ENCODE measurements at regions not wholly inside any gene's neighbourhood (a gene's known extent, or its start where the extent isn't known, plus 50 kb on each side); places are given as distances from the start of the nearest gene placed in this dataset.
"Not testable (repeated sequence)": the region's sequence is repeated elsewhere in the genome, so short reads cannot be mapped to it uniquely, and the experiment has no call there.

DNA sequence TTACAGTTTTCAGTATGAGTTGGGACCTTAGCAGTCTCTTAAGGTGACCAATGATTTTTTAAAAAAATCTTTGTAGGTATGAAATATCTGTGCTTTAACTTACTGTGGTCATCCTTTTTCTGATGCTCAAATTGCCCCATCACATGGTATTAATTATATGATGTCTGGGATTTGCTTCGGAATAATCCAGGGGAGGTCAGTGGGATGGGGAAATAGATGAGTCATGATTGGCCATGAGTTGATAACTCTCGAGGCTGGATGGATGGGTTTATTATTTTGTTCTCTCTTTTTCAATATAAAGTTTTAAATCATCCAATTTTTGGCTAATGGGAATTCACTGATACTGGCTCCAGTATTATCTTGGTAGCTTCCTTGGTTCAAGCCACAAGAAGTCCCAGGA, 370.3 kb upstream of the TPM1 start:
- intact Hi-C loops (cut with micrococcal nuclease) = no loop called here

DNA sequence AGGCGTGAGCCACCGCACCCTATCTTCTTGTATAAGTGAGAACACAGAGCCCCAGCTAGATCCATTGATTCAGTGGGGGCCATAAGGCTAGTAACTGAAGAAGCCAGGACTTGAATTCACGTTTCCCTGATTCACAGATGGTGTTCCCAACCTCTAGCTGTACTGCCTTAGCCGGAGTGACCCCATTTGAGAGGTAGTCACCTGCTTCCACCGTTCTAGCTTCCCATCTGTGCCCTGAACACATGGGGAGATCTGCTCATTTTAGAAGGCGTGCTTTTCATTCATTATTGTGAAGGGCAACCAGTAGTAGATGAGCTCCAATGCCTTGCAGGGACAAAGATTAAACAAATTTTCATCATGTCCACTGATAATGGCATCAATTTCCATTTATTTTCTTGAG, 365.7 kb upstream of the TPM1 start:
- intact Hi-C loops (cut with micrococcal nuclease) = no loop called here

DNA sequence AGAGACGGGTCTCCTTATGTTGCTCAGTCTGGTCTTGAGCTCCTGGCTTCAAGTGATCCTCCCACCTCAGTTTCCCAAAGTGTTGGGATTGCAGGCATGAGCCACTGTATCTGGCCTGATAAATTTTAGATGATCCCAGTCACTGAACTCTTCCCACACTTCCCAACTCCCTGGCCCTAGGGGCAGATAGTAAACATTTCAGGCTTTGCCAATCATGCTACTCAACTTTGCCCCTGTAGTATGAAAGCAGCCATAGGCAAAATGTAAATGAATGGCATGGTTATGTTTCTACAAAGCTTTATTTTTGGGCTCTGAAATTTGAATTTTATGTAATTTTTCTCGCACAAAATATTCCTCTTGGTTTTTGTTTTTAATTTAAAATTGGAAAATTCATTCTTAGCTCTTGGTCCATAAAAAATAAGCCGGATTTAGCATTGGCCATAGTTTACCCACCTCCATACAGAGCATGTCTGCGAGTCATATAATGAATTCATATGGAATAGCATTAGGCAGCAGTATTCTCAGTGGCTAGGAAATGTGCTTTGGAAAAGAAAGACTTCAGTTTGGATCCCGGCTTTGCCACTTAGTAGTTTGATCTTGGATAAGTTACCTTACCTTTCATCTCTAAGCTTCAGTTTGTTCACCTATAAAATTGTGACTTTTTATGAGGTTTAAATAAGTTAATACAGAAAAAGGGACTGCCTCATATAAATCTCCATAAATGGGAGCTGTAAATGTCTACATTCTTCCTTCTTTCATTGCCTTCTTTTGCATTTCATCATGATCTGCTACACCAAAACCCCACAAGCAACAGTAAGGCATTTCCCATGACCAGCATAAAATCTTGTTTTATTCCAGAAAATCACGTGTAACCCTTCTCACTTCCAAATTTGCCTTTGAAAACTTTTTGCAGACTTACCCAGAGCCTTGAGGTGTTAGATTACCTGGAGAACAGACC, 360.3 kb upstream of the TPM1 start:
- intact Hi-C loops (cut with micrococcal nuclease) = no loop called here

DNA sequence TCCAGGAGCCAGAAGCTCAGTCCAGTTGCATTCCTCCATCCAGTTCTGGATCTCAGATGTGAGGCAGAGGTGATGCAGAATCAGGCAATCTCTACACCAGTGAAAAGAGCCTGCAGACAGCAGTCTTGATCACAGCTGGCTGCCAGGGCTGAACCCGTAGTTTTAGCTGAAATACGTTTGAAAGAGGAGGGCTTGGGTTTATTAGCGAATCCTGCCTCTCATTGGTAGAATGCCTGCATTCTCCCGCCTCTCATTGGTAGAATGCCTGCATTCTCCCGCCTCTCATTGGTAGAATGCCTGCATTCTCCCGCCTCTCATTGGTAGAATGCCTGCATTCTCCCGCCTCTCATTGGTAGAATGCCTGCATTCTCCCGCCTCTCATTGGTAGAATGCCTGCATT, 359.4 kb upstream of the TPM1 start:
- intact Hi-C loops (cut with micrococcal nuclease) = not testable (repeated sequence)

DNA sequence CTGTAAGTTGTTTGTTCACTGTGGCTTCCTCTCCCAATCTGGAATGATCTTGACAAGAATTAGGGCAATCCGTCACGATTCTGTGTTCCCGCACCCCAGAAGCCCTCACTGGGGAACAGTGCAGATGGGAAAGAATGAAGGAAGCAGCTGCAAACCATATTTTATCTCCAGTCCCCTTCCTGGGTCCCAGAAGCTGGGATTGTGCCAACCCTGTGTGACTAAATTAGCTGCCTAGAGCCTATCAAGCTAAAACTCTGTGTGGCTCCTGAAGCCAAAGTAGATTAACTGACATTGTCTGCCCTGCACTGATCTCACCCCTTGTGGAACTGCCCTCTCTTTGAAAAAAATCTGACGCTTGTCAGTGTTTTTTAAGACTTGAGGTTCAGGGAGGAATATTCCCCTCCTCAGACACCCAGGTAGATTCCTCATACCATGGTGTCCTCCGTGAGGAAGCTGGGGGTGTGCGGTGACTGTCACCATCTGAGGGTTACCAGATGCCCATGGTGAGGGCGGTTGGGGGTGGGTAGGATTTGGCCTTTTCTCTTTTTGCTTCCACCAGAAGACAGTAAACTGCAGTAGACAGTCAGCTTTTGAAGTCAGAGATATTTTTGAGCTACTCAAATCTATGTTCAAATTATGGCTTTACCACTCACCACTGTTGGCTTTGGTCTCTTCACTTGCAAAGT, 358.3 kb upstream of the TPM1 start:
- intact Hi-C loops (cut with micrococcal nuclease) = no loop called here

DNA sequence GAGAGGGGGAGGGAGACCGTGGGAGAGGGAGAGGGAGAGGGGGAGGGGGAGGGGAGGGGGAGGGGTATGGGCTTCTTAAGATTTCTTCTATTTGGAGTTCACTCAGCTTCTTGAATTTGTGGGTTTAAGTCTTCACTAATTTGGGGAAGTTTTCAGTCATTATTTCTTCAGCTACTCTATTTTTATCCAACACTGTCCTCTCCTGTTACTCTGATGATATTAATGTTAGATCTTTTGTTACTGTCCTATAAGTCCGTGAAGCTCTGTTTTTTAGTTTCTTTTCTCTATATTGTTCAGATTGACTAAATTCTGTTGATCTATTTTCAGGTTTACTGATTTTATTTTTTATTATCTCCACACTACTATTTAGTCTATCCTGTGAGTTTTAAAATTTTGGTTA, 351.5 kb upstream of the TPM1 start:
- intact Hi-C loops (cut with micrococcal nuclease) = no loop called here

DNA sequence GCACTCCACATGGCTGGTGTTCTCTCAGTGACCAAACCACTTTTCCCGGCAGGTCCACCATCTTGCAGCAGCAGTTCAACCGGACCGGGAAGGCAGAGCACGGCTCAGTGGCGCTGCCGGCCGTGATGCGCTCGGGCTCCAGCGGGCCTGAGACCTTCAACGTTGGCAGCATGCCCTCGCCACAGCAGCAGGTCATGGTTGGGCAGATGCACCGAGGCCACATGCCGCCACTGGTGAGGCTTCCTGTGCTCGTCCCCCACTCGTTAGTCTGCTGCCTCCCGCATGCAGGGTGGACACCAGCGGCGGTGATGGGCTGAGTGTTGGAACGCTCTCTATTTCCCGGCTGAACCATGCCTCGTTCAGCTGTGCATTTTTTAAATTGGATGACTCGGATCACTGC, 344.9 kb upstream of the TPM1 start:
- intact Hi-C loops (cut with micrococcal nuclease) = no loop called here

DNA sequence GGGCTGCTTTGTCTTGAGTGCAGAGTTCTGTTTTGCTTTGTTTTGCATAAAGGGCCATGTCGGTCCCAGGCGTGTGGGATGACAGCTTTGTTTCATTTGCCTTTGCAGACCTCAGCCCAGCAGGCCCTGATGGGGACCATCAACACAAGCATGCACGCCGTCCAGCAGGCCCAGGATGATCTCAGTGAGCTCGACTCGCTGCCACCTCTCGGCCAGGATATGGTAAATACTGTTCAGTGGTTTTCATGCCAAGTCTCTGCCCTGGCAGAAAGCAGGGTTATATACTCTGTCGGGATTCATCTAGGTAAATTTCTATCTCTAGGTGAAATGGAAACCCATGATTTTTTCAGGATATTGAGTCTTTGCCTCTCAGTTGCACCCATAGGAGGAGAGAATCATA, 343.9 kb upstream of the TPM1 start:
- intact Hi-C loops (cut with micrococcal nuclease) = no loop called here

DNA sequence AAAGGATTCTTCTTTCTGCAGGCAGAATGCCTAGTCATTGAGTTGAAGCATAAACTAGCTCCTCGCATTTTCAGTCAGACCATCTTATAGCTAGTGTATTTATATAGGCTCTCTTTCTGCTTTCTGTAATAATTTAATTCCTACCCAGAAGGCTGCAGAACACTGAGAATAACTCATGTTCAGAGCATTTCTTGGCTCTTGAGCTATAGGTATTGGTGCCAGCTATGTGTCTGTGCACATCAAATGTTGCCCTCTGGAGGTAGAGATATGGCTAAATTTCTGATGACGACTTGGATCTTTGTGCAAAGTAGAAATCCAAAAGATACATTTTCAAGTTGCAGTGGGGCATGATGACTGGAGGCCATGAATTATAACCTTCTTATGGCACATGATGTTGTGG, 336.2 kb upstream of the TPM1 start:
- intact Hi-C loops (cut with micrococcal nuclease) = no loop called here

DNA sequence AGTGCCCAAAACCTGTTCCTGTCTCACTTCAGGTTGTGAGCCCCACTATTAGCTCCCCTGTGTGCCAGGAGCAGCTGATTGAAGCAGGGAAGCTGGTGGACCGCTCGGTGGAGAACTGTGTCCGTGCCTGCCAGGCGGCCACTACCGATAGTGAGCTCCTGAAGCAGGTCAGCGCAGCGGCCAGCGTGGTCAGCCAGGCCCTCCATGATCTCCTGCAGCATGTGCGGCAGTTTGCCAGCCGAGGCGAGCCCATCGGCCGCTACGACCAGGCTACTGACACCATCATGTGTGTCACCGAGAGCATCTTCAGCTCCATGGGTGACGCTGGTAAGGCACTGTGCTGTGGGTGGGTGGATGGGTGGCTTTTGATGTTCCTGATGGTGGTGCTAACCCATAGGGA, 334.1 kb upstream of the TPM1 start:
- intact Hi-C loops (cut with micrococcal nuclease) = no loop called here

DNA sequence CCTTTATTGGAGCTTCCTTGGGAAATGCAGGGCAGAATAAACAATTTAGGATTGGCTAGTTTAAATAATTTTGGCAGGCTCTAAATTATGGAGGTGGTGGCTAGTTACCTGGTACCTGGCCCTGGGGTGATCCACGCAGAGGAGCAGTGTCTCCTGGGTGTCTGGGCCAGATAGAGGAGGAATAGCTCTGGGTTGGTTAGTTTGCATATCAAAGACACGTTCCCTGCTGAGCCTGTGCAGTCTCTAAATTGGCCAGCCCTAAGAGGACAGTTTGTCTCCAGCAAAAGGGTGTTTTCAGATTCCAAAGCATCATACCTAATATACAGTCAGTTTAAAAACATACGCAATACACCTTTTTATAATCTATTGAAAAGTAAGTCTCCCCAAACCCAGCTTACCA, 333.3 kb upstream of the TPM1 start:
- intact Hi-C loops (cut with micrococcal nuclease) = no loop called here

DNA sequence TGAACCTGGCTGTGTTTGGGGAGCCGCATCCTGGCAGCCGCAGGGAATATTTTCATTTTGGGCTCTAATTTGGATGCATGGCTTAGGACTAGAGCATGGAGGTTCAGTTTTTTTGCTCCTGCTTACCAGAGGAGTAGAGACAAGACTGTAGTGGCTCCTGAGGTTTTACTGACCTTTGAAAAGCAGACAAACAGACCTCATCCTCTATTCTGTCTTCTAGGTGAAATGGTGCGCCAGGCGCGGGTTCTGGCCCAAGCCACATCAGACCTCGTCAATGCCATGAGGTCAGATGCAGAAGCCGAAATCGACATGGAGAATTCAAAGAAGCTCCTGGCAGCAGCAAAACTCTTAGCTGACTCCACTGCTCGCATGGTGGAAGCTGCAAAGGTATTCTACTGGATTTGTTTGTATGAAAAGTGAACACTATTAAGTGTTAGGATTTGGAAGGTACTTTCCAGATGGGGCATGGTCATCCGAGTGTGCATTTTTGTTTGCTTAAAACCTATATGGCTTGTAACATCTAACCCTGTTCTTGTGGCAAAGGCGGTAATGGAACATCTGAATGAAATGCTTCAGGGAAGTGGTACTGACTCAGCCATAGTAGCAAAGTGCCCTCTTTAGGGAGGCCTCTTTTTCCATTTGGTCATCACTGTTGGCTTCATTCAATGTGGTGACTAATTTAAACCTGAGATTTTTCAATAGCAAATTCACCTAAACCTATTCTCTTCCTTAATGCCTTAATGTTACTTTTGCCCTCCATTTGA, 330.7 kb upstream of the TPM1 start:
- intact Hi-C loops (cut with micrococcal nuclease) = no loop called here

DNA sequence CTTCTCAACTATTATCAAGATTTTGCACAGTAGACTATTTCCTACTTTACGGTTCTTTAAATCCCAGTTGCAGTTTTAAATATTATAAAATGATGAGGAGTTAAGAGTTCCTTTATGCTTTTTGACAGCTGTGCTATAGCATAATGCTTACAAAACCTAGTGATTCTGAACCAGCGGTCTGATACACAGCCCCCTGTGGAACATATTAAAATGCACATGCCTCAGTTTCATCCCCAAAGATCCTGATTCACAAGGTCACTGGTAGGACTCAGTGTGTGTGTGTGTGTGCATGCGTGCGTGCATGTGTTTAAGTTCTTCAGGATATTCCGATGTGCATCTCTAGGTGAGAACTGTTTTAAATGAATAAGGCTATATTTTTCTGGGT, 330.1 kb upstream of the TPM1 start:
- intact Hi-C loops (cut with micrococcal nuclease) = no loop called here

DNA sequence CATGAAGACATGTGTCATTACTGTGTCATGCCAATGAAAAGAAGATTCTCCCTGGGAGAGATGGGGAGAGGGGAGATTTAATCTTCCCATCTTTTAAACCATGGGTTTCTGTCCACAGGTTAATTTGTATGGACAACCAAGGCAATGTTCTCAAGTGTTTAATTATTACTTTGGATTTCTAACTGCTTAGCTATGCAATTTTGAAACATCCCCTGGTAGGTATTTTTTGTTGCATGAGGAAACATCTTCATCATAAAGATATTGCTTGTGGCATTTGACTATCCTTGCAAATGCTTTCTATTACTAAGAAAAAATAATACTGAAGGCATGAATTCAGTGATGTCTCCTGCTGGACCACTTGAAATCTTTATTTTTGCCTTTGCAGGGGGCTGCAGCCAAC, 326.6 kb upstream of the TPM1 start:
- intact Hi-C loops (cut with micrococcal nuclease) = loop anchor here (5.0 kb wide), 1 partner anchor 166 kb away; no protein-coding TSS in a partner anchor

DNA sequence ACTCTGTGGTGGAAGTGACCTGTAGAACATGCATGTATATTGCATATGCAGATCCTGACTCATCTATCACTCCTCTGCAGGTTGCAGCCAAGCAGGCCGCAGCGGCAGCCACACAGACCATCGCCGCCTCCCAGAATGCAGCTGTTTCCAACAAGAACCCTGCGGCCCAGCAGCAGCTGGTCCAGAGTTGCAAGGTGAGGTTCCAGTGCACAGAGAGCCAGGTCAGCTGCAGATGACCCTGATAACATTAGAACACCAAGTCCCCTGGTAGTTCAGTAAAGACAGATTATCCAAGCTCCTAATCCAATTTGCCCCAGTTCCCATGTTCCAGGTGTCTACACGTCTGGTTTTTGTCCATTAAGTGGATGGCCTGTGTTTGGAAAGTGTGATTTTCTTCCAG, 325.1 kb upstream of the TPM1 start:
- intact Hi-C loops (cut with micrococcal nuclease) = loop anchor here (5.0 kb wide), 1 partner anchor 165 kb away; no protein-coding TSS in a partner anchor

DNA sequence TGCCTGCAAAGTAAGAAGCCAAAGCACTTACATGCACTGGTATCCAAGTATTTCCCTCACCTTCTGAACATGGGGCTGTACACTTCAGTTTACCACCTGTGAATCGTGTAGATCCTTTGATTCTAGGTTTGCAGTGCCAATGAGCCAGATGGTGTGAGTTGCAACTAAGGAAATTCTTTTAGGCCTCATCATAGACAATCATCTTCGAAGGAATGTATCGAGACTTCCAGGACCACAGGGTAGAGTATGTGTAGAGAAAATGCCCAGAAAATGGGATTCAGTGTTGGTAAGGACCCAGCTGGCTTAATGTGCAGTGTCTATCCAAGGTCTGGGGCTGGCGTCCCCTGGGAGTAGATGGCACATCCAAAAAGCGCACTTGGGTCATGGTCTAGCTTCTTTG, 323.2 kb upstream of the TPM1 start:
- intact Hi-C loops (cut with micrococcal nuclease) = loop anchor here (5.0 kb wide), 1 partner anchor 163 kb away; no protein-coding TSS in a partner anchor

DNA sequence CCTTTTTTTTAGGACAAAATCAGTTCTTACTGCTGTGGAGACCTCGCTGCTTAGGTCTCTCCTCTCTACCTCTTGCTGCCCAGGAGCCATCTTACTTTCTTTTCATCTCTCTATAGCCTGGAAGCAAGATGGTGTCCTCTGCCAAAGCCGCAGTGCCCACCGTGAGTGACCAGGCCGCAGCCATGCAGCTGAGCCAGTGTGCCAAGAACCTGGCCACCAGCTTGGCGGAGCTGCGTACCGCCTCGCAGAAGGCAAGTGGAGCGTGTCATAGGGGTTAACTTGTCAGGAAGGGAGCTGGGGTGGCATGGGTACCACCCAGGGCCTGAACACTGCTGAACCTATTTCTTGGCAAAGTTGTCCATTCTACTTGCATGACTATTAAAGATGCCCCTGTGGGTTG, 320.3 kb upstream of the TPM1 start:
- intact Hi-C loops (cut with micrococcal nuclease) = no loop called here

DNA sequence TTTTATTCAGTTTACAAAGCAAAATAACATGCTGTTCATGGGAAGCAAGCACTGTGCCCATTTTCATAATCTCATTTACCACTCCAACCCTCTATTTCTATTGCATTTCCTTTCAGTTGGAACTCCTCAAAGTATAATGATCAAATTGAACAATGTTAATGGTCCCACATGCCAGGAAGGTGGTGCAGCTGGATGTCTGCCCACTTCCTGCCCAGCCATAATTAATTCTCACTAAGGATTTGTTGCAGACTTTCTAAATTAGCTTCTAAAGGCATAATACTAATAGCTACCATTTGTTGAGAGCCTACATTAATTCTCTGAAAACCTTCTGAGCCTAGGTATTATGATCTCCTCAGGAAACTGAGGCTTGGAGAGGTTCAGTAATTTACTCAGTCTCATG, 316.1 kb upstream of the TPM1 start:
- intact Hi-C loops (cut with micrococcal nuclease) = no loop called here

DNA sequence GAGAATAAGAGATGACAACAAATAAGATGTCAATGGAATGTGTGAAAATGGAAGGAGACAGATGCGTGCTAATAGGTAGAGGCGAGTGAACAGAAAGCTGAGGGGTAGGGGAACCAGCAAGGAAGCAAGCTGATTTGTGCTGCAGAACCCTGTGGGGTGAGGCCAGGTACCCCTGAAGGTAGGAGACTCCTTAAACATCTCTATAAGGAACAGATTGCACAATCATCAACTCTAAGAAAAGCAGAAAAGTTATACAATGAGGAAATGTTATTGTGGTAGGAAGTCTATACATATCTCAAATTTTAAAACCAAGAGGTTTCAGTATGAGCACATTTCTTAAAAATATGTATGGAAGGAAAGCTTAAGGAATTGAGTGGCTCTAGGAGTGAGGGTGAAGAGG, 315.0 kb upstream of the TPM1 start:
- intact Hi-C loops (cut with micrococcal nuclease) = no loop called here

DNA sequence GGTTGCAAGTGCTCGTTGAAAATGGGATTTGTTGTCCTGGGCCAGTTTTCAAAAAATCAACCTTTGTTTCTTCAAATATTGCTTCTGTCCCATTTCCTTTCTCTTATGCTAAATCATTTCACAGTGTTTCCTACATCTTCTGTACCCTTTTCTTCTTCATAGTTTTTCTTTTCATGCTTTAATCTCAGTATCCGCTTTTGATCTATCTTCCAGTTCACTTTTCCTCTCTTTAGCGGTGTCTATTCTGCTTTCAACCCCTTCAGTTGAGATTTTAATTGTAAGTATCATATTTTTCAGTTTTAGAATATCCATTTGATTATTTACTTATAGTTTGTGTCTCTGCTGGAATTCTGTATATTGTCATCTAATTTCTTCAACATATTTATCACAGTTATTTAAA, 311.7 kb upstream of the TPM1 start:
- intact Hi-C loops (cut with micrococcal nuclease) = no loop called here

DNA sequence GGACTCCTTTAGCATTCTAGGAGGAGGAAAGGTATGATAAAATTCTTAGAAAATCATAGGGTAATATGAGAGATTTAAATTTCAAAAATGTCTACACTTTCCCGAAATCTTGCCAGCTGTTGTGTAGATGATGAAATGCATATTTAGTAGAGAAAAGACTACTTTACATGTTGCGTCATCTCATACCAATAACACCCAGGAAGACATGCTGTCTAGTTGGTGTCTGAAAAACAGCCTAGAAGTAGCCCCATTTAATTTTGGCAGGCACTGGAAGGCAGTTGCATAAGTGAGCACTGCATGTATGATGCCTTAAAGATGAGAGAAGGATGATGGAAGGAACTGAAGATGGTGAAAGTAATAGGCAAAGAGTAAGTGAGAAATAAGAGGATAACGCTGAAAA, 310.5 kb upstream of the TPM1 start:
- intact Hi-C loops (cut with micrococcal nuclease) = no loop called here

DNA sequence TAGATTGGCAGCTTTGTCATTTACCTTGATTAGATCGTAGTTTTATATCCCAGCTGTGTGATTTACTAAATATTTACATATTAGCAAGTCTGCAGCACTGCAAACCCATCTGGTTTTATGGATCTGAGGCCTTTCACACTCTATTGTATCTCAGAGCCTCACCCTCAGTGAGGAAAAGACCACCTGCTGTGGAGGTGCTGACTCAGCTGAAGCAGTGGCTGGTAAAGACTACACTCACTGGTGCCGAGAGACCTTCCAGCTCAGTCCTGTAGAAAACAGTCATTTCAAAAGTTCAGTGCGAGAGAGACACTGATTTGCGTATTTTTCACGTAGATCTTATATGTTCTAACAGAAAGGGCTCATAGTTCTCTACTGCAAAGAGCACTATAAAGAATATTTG, 307.8 kb upstream of the TPM1 start:
- intact Hi-C loops (cut with micrococcal nuclease) = no loop called here
